ENCODE measurements at regions not wholly inside any gene's neighbourhood (a gene's known extent, or its start where the extent isn't known, plus 50 kb on each side); places are given as distances from the start of the nearest gene placed in this dataset.

- TF ChIP-seq CTCF (IDR thresholded peaks at IDR 0.05) (no peak), POLR2A (IDR thresholded peaks at IDR 0.05) (no peak)
Measured at GRCh38 chr13:99700468-99700867, 199.2 kb downstream of the TM9SF2 start.
